HG03108 (cell line): ENCODE measurements at regions not wholly inside any gene's neighbourhood (a gene's known extent, or its start where the extent isn't known, plus 50 kb on each side); places are given as distances from the start of the nearest gene placed in this dataset.

Source experiments
- ATAC-seq: cut with Tn5 transposase; IDR thresholded peaks from one replicate; pipeline ENCODE4 v1.9.1; 2021; ENCODE audit warnings: moderate library complexity; ENCODE audit not compliant: unreplicated experiment

- no peak for ATAC-seq
Observed at GRCh38 chr17:5693821-5694220, 109.5 kb upstream of the NLRP1 start.

GRCh38 chr17:5694551-5694950, 110.2 kb upstream of the NLRP1 start:
- no peak for ATAC-seq

- no peak for ATAC-seq
Observed at GRCh38 chr17:5695480-5695879, 111.2 kb upstream of the NLRP1 start.

GRCh38 chr17:5698959-5699358, 114.7 kb upstream of the NLRP1 start:
- ATAC-seq, result no peak

GRCh38 chr17:5699814-5700213, 115.5 kb upstream of the NLRP1 start:
- no peak for ATAC-seq

GRCh38 chr17:5700745-5701144, 116.4 kb upstream of the NLRP1 start:
- ATAC-seq, result no peak

- no peak for ATAC-seq
Observed at GRCh38 chr17:5701381-5701780, 117.1 kb upstream of the NLRP1 start.

GRCh38 chr17:5702951-5703510, 118.7 kb upstream of the NLRP1 start:
- ATAC-seq, result no peak

GRCh38 chr17:5703736-5704135, 119.4 kb upstream of the NLRP1 start:
- no peak for ATAC-seq

GRCh38 chr17:5705081-5705875, 121.0 kb upstream of the NLRP1 start:
- no peak for ATAC-seq

- no peak for ATAC-seq
Observed at GRCh38 chr17:5705876-5706576, 121.7 kb upstream of the NLRP1 start.

GRCh38 chr17:5706577-5707210, 122.4 kb upstream of the NLRP1 start:
- ATAC-seq, result no peak

- ATAC-seq, result no peak
Observed at GRCh38 chr17:5707482-5707881, 123.2 kb upstream of the NLRP1 start.

- ATAC-seq, result no peak
Observed at GRCh38 chr17:5708344-5708743, 124.0 kb upstream of the NLRP1 start.

- ATAC-seq, result no peak
Observed at GRCh38 chr17:5711344-5711743, 127.0 kb upstream of the NLRP1 start.

GRCh38 chr17:5714993-5715392, 130.7 kb upstream of the NLRP1 start:
- no peak for ATAC-seq

- ATAC-seq, result no peak
Observed at GRCh38 chr17:5715478-5715877, 131.2 kb upstream of the NLRP1 start.

- no peak for ATAC-seq
Observed at GRCh38 chr17:5718726-5719125, 134.4 kb upstream of the NLRP1 start.

- ATAC-seq, result no peak
Observed at GRCh38 chr17:5719976-5720375, 135.7 kb upstream of the NLRP1 start.

- ATAC-seq, result no peak
Observed at GRCh38 chr17:5730373-5730772, 146.1 kb upstream of the NLRP1 start.

- no peak for ATAC-seq
Observed at GRCh38 chr17:5740937-5741336, 156.6 kb upstream of the NLRP1 start.

- ATAC-seq, result no peak
Observed at GRCh38 chr17:5741810-5742209, 157.5 kb upstream of the NLRP1 start.
